ENCODE measurements at regions not wholly inside any gene's neighbourhood (a gene's known extent, or its start where the extent isn't known, plus 50 kb on each side); places are given as distances from the start of the nearest gene placed in this dataset.

GRCh38 chr6:144786825-144787224, 501.7 kb downstream of the UTRN start (continued):
- no peak for TF ChIP-seq RAD21 (IDR thresholded peaks at IDR 0.05 in 1 of 2, conservative IDR thresholded peaks at IDR 0.05 in 1 of 2; ENCODE audit: low read depth in 2 of 2, low read length in 2 of 2)
- TF ChIP-seq HDAC2 (IDR thresholded peaks at IDR 0.05; ENCODE audit: borderline replicate concordance in 1 of 2, low read depth in 2 of 2, low read length in 2 of 2) = no peak

All from H1 (cell line).